ENCODE measurements at regions not wholly inside any gene's neighbourhood (a gene's known extent, or its start where the extent isn't known, plus 50 kb on each side); places are given as distances from the start of the nearest gene placed in this dataset.
A peak's percentile ranks its signal among the peaks of the same experiment; 100 is the strongest.
"Not testable (repeated sequence)": the region's sequence is repeated elsewhere in the genome, so short reads cannot be mapped to it uniquely, and the experiment has no call there.

GRCh38 chr15:79501086-79501485 lies 69.0 kb downstream of the MINAR1 start:
- Histone ChIP-seq H3K4me3 (no peak overlapping the region), H3K36me3 (no peaks in the 10 kb centered on the region), H3K9me3 (no peaks in the 10 kb centered on the region), H3K4me1 (no peaks in the 10 kb centered on the region), H3K27ac (no peak overlapping the region), H3K27me3 (no peaks in the 10 kb centered on the region)
- TF ChIP-seq CTCF (IDR thresholded peaks at IDR 0.05), result no peak
- DNase-seq (ENCODE audit: low spot score), result no peak

GRCh38 chr15:79505956-79506355 lies 73.8 kb downstream of the MINAR1 start:
- H3K27ac ChIP-seq, result no peak overlapping the region
- no peak for TF ChIP-seq CTCF (IDR thresholded peaks at IDR 0.05)
- DNase-seq (ENCODE audit: low spot score), result no peak

DNA sequence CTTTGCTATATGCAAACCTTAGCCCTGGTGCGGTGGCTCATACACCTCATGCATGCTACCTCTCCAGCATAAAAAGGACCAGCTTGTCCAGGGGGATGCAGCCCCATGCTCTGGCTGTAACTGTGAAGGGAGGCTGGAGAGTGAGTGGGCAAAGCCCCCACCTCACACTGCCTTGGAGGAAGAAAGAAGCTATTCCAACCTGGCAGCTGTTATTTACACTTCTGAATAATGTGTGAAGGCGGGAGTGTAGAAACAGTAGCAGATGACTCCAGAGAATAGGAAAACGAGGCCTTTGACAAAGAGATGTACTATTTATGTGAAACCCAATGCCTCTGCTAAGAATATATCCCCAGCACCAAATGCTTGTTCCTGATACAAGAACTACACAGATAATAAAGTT lies 80.7 kb downstream of the MINAR1 start:
- DNase-seq (ENCODE audit: low spot score); H3K4me3 ChIP-seq; H3K9me3 ChIP-seq: not testable (repeated sequence)

More at GRCh38 chr15:79505956-79506355, 73.8 kb downstream of the MINAR1 start:
- no peaks in the 10 kb centered on the region for H3K9me3 ChIP-seq
- H3K4me1 ChIP-seq, result no peaks in the 10 kb centered on the region
- no peak overlapping the region for H3K4me3 ChIP-seq
- H3K27me3 ChIP-seq, result no peaks in the 10 kb centered on the region
- H3K36me3 ChIP-seq, result no peaks in the 10 kb centered on the region

GRCh38 chr15:79513417-79513816 lies 81.3 kb downstream of the MINAR1 start:
- Histone ChIP-seq H3K27me3 (no peaks in the 10 kb centered on the region), H3K36me3 (no peaks in the 10 kb centered on the region), H3K27ac (no peak overlapping the region), H3K4me1 (no peaks in the 10 kb centered on the region), H3K4me3 (no peak overlapping the region), H3K9me3 (no peaks in the 10 kb centered on the region)
- TF ChIP-seq CTCF (IDR thresholded peaks at IDR 0.05), result no peak
- DNase-seq (ENCODE audit: low spot score), result no peak

More for the DNA sequence above, 80.7 kb downstream of the MINAR1 start:
- not testable (repeated sequence) for H3K4me1 ChIP-seq, H3K27ac ChIP-seq, H3K27me3 ChIP-seq, H3K36me3 ChIP-seq

GRCh38 chr15:79513940-79514339 lies 81.8 kb downstream of the MINAR1 start:
- H3K4me3 ChIP-seq, result no peak overlapping the region
- no peaks in the 10 kb centered on the region for H3K9me3 ChIP-seq
- H3K4me1 ChIP-seq, result no peaks in the 10 kb centered on the region
- no peaks in the 10 kb centered on the region for H3K27me3 ChIP-seq
- H3K27ac ChIP-seq, result no peak overlapping the region
- no peaks in the 10 kb centered on the region for H3K36me3 ChIP-seq
- no peak for DNase-seq (ENCODE audit: low spot score)
- no peak for TF ChIP-seq CTCF (IDR thresholded peaks at IDR 0.05)

DNA sequence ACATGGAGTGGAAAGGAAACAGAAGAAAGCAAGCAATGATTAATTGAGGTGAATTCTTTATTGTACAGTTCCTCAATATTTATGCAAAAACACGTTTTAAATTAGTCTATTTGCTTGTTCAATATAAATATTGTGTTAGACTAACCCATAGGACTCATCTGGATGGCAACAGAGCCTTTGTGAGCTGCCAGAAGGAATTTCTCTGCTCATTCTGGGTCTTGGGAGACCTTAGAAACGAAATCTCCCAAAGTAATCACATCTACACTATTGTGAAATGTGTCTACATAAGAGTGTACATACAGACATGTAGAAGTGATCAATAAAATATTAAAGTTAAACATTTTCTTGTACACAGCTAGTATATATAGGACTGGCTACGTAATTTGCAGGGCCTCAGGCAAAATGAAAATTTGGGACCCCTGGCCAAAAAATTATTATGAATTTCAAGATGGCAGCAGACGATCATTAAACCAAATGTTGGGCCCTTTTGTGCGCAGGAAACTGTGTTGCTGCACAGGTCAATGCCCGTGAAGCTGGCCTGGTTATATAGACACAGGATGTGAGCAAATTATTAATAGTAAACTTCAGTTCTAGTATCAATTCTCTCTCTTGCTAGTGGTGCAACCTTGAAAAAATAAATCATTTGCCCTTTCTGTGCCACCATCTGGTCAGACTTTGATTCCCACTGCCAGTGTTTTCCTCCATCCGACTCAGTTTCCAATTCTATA lies 83.3 kb downstream of the MINAR1 start:
- H3K9me3 ChIP-seq, result no peaks in the 10 kb centered on the region
- H3K27ac ChIP-seq, result no peak overlapping the region
- peak; percentile 21 for DNase-seq (ENCODE audit: low spot score)
- H3K4me3 ChIP-seq, result no peak overlapping the region
- H3K36me3 ChIP-seq, result no peaks in the 10 kb centered on the region
- no peaks in the 10 kb centered on the region for H3K4me1 ChIP-seq
- H3K27me3 ChIP-seq, result no peaks in the 10 kb centered on the region
- TF ChIP-seq CTCF (IDR thresholded peaks at IDR 0.05), result no peak
